Body of pancreas (tissue), 4 donors: ENCODE measurements at regions not wholly inside any gene's neighbourhood (a gene's known extent, or its start where the extent isn't known, plus 50 kb on each side); places are given as distances from the start of the nearest gene placed in this dataset.
"Not testable (repeated sequence)": the region's sequence is repeated elsewhere in the genome, so short reads cannot be mapped to it uniquely, and the experiment has no call there.

Experiments
- ATAC-seq: fragments of 150-250 bp; one replicate; pipeline ENCODE4 v1.9.1; 2016
- DNase-seq, 4 donors: peaks; one replicate each; pipeline ENCODE4 v3.0.0-alpha.2; 2019
- H3K27ac ChIP-seq, 4 donors: fragments of 200-600 bp; sonication (generic); 1 replicate in 3 of 4; 2 replicates in 1 of 4; pipeline versions ENCODE4 v1.5.1 to v1.6.1; 2016 to 2019; ENCODE audit warnings: mild to moderate bottlenecking in 1 of 4, mixed read lengths in 1 of 4, moderate library complexity in 1 of 4
- H3K27me3 ChIP-seq, 2 donors: fragments of 200-600 bp; sonication (generic); one replicate each; pipeline ENCODE4 v1.6.0; 2016; ENCODE audit warnings: mild to moderate bottlenecking in 1 of 2
- H3K36me3 ChIP-seq, 2 donors: fragments of 200-600 bp; sonication (generic); replicated peaks in 1 of 2; 2 replicates each; pipeline ENCODE4 v1.5.1; 2016; ENCODE audit warnings: low read depth in 2 of 2; ENCODE audit not compliant: insufficient read depth in 1 of 2
- H3K4me1 ChIP-seq: fragments of 200-600 bp; sonication (generic); one replicate; pipeline ENCODE4 v1.6.0; 2016
- H3K4me3 ChIP-seq, 2 donors: fragments of 200-600 bp; sonication (generic); 1 replicate in 1 of 2; 2 replicates in 1 of 2; pipeline ENCODE4 v1.5.1; 2016 to 2019
- H3K9me3 ChIP-seq, 3 donors: fragments of 200-600 bp; sonication (generic); 1 replicate in 2 of 3; 2 replicates in 1 of 3; pipeline ENCODE4 v1.5.1; 2016
- CTCF ChIP-seq, 7 experiments: fragments of 450-650 bp in 4 of 7; fragments of 200-600 bp in 3 of 7; sonication (generic) in 3 of 7; IDR thresholded peaks; one replicate each; pipeline ENCODE4 v1.5.1; 2016 to 2019; ENCODE audit warnings: antibody characterized with exemption in 7 of 7
- POLR2A ChIP-seq, 3 donors: fragments of 450-650 bp; IDR thresholded peaks; one replicate each; pipeline ENCODE4 v1.6.1; 2016; ENCODE audit warnings: antibody characterized with exemption in 3 of 3, mild to moderate bottlenecking in 2 of 3
- WGBS, 2 donors: methylation state at CpG; one replicate each; pipeline ENCODE4 v1.1.5; 2017; 5-methylcytosine and 5-hydroxymethylcytosine counted together
- intact Hi-C: fragments of 100-400 bp; cut with DNase I; formaldehyde crosslinking; loops from one replicate; pipeline ENCODE4 v1.15.1; 2023

GRCh38 chr9:102164247-102164646 is 425.8 kb upstream of the GRIN3A start:
- H3K27me3 ChIP-seq: no peaks in the 10 kb centered on the region
- intact Hi-C loops: no loop called here
- no peaks in the 10 kb centered on the region for H3K4me1 ChIP-seq
- no peak for TF ChIP-seq POLR2A (IDR thresholded peaks at IDR 0.05)
- no peak for TF ChIP-seq CTCF (IDR thresholded peaks at IDR 0.05)
- H3K27ac ChIP-seq: no peak overlapping the region
- DNase-seq (no peak), ATAC-seq (no peak)
- no peak overlapping the region for H3K4me3 ChIP-seq
- H3K9me3 ChIP-seq: no peaks in the 10 kb centered on the region
- H3K36me3 ChIP-seq: no peaks in the 10 kb centered on the region

GRCh38 chr9:102153081-102153480 is 414.6 kb upstream of the GRIN3A start:
- ATAC-seq, H3K36me3 ChIP-seq, H3K4me1 ChIP-seq, DNase-seq, H3K9me3 ChIP-seq, intact Hi-C loops, H3K27me3 ChIP-seq, H3K27ac ChIP-seq, H3K4me3 ChIP-seq: not testable (repeated sequence)
- WGBS, 2 donors: 76 to 80% methylated on average over 8 to 11 of the region's 12 CpGs

- no peak for TF ChIP-seq CTCF (IDR thresholded peaks at IDR 0.05)
- TF ChIP-seq POLR2A (IDR thresholded peaks at IDR 0.05): no peak
- Histone ChIP-seq H3K4me3 (no peak overlapping the region), H3K9me3 (no peaks in the 10 kb centered on the region), H3K4me1 (no peaks in the 10 kb centered on the region), H3K36me3 (no peaks in the 10 kb centered on the region), H3K27ac (no peak overlapping the region), H3K27me3 (no peaks in the 10 kb centered on the region)
- no peak for ATAC-seq
- DNase-seq: no peak
- WGBS, 2 donors: 0 to 43% methylated on average over 1 of the region's 1 CpG
- intact Hi-C loops: no loop called here
Measured at GRCh38 chr9:102135768-102136167, 397.3 kb upstream of the GRIN3A start.

- Histone ChIP-seq H3K27ac (no peak overlapping the region), H3K36me3 (no peaks in the 10 kb centered on the region), H3K4me1 (no peaks in the 10 kb centered on the region), H3K9me3 (no peaks in the 10 kb centered on the region), H3K27me3 (no peaks in the 10 kb centered on the region), H3K4me3 (no peak overlapping the region)
- TF ChIP-seq CTCF (IDR thresholded peaks at IDR 0.05) (no peak), POLR2A (IDR thresholded peaks at IDR 0.05) (no peak)
- no peak for ATAC-seq
- no peak for DNase-seq
- 74 to 81% methylated on average over 3 of the region's 3 CpGs for WGBS, 2 donors
- intact Hi-C loops: no loop called here
Measured at GRCh38 chr9:102124465-102124864, 386.0 kb upstream of the GRIN3A start.

- Histone ChIP-seq H3K9me3 (no peaks in the 10 kb centered on the region), H3K27me3 (no peaks in the 10 kb centered on the region), H3K36me3 (no peaks in the 10 kb centered on the region), H3K4me3 (no peak overlapping the region), H3K27ac (no peak overlapping the region), H3K4me1 (no peaks in the 10 kb centered on the region)
- no peak for TF ChIP-seq CTCF (IDR thresholded peaks at IDR 0.05)
- TF ChIP-seq POLR2A (IDR thresholded peaks at IDR 0.05): no peak
- ATAC-seq: no peak
- no peak for DNase-seq
- intact Hi-C loops: no loop called here
Measured at GRCh38 chr9:102114557-102114956, 376.1 kb upstream of the GRIN3A start.
